ENCODE measurements at regions not wholly inside any gene's neighbourhood (a gene's known extent, or its start where the extent isn't known, plus 50 kb on each side); places are given as distances from the start of the nearest gene placed in this dataset.

DNA sequence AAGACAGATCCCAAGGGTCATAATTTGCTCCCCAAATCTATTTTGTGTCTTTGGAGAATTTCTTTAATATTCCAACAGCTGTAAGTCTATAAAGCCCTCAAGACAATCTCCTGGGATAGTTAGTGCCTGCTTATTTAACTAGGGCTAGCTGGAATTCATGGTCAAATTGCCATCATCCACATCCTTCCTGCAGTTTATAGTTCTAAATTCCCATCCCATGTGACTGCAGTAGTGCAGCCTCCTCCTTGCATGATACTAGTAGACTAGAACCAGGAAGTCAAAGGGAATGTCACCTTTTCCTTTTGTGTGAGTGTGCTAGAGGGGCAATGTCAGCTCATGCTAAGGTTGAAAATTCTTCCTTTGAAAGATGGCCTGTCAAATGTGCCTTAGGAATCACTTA lies 214.8 kb upstream of the PIK3R1 start:
- no peak for TF ChIP-seq POLR2AphosphoS5 (IDR thresholded peaks at IDR 0.05; ENCODE audit: insufficient read depth in 1 of 2, low read depth in 1 of 2)
- TF ChIP-seq, protein P1, sequence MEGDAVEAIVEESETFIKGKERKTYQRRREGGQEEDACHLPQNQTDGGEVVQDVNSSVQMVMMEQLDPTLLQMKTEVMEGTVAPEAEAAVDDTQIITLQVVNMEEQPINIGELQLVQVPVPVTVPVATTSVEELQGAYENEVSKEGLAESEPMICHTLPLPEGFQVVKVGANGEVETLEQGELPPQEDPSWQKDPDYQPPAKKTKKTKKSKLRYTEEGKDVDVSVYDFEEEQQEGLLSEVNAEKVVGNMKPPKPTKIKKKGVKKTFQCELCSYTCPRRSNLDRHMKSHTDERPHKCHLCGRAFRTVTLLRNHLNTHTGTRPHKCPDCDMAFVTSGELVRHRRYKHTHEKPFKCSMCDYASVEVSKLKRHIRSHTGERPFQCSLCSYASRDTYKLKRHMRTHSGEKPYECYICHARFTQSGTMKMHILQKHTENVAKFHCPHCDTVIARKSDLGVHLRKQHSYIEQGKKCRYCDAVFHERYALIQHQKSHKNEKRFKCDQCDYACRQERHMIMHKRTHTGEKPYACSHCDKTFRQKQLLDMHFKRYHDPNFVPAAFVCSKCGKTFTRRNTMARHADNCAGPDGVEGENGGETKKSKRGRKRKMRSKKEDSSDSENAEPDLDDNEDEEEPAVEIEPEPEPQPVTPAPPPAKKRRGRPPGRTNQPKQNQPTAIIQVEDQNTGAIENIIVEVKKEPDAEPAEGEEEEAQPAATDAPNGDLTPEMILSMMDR (IDR thresholded peaks at IDR 0.05): no peak

Data from vagina (tissue), 2 donors.